H1 (cell line): ENCODE measurements at regions not wholly inside any gene's neighbourhood (a gene's known extent, or its start where the extent isn't known, plus 50 kb on each side); places are given as distances from the start of the nearest gene placed in this dataset.

Source experiments
- CTCF ChIA-PET: fragments of 300-600 bp; sonication (Branson Sonifier 250); formaldehyde crosslinking; loops from one replicate; lab custom pipeline; 2021; ENCODE audit not compliant: partially characterized antibody; lab: Charles Lee
- POLR2A ChIA-PET: fragments of 300-600 bp; sonication (Branson Sonifier 250); formaldehyde crosslinking; loops from one replicate; lab custom pipeline; 2021; ENCODE audit warnings: inconsistent platforms; ENCODE audit not compliant: partially characterized antibody; lab: Charles Lee
- DNase-seq, 2 experiments: peaks; one replicate each; pipeline versions ENCODE4 v3.0.0 to v3.0.0-alpha.2; 2010 to 2022; ENCODE audit warnings: low spot score in 2 of 2, low read depth in 1 of 2, mixed read lengths in 1 of 2
- FAIRE-seq: peaks from 2 replicates; lab custom pipeline; 2011; peaks lifted over from hg19 to GRCh38; lab: Jason Lieb, UNC
- H2AFZ ChIP-seq: 2 replicates; pipeline ENCODE4 v1.8.1; 2012; ENCODE audit warnings: low read length, inconsistent platforms
- H2AK5ac ChIP-seq: 2 replicates; pipeline ENCODE4 v1.6.1; 2013; ENCODE audit warnings: low read depth, low read length
- H2BK120ac ChIP-seq: replicated peaks from 2 replicates; pipeline ENCODE3; 2013; ENCODE audit warnings: low read depth, low read length, inconsistent platforms
- H2BK12ac ChIP-seq: 2 replicates; pipeline ENCODE4 v1.6.1; 2013; ENCODE audit warnings: low read depth, low read length
- H2BK15ac ChIP-seq: 2 replicates; pipeline ENCODE4 v1.6.1; 2013; ENCODE audit warnings: low read length
- H2BK20ac ChIP-seq: 2 replicates; pipeline ENCODE4 v1.6.1; 2013; ENCODE audit warnings: low read length
- H2BK5ac ChIP-seq: 2 replicates; pipeline ENCODE4 v1.6.1; 2013; ENCODE audit warnings: low read depth, low read length
- H3K14ac ChIP-seq: 2 replicates; pipeline ENCODE4 v1.6.1; 2013; ENCODE audit warnings: inconsistent platforms; ENCODE audit not compliant: insufficient read length
- H3K18ac ChIP-seq: 2 replicates; pipeline ENCODE4 v1.6.1; 2013; ENCODE audit warnings: low read length; ENCODE audit errors: extremely low read depth
- H3K23ac ChIP-seq: 2 replicates; pipeline ENCODE4 v1.6.1; 2013; ENCODE audit warnings: inconsistent platforms; ENCODE audit not compliant: insufficient read length
- H3K23me2 ChIP-seq: 2 replicates; pipeline ENCODE4 v1.6.1; 2013; ENCODE audit warnings: low read depth, low read length
- H3K27ac ChIP-seq: 2 replicates; pipeline ENCODE4 v1.6.1; 2011; ENCODE audit warnings: low read depth, low read length, inconsistent platforms
- H3K27me3 ChIP-seq, 4 experiments: replicated peaks in 1 of 4; 1 replicate in 1 of 4; 2 replicates in 3 of 4; pipeline versions ENCODE4 v1.6.1 to v1.8.1; 2011 to 2013; ENCODE audit warnings: low read length in 3 of 4, mild to moderate bottlenecking in 3 of 4, inconsistent platforms in 2 of 4, mixed read lengths in 2 of 4, moderate library complexity in 1 of 4; ENCODE audit not compliant: control insufficient read depth in 3 of 4, insufficient read depth in 3 of 4; ENCODE audit errors: extremely low read depth in 1 of 4
- H3K36me3 ChIP-seq, 4 experiments: 2 replicates each; pipeline versions ENCODE4 v1.6.1 to v1.8.1; 2011 to 2013; ENCODE audit warnings: mild to moderate bottlenecking in 4 of 4, low read length in 3 of 4, moderate library complexity in 2 of 4, control low read depth in 1 of 4, inconsistent platforms in 1 of 4; ENCODE audit not compliant: insufficient read depth in 4 of 4, control insufficient read depth in 2 of 4
- H3K4ac ChIP-seq: replicated peaks from 2 replicates; pipeline ENCODE3; 2013; ENCODE audit warnings: low read length, low read depth, mixed read lengths, inconsistent platforms; ENCODE audit not compliant: insufficient read length
- H3K4me1 ChIP-seq, 4 experiments: replicated peaks in 1 of 4; 1 replicate in 1 of 4; 2 replicates in 3 of 4; pipeline versions ENCODE4 v1.6.1 to v1.8.1; 2011 to 2013; ENCODE audit warnings: low read length in 3 of 4, inconsistent platforms in 2 of 4, mixed read lengths in 1 of 4; ENCODE audit not compliant: insufficient read depth in 4 of 4, control insufficient read depth in 3 of 4
- H3K4me2 ChIP-seq, 2 experiments: 2 replicates each; pipeline versions ENCODE4 v1.6.1 to v1.8.1; 2011 to 2013; ENCODE audit warnings: low read depth in 2 of 2, low read length in 2 of 2, control low read depth in 1 of 2, inconsistent platforms in 1 of 2, mild to moderate bottlenecking in 1 of 2; ENCODE audit not compliant: insufficient read depth in 1 of 2
- H3K4me3 ChIP-seq, 4 experiments: fragments of 200-600, 300-600 bp in 1 of 4; sonication (generic), shearing (Covaris generic), sonication (Bioruptor Twin) in 1 of 4; 2 replicates each; pipeline versions ENCODE4 v1.5.1 to v1.8.1; 2011 to 2016; ENCODE audit warnings: low read length in 4 of 4, low read depth in 3 of 4, control low read depth in 2 of 4, inconsistent platforms in 2 of 4, mild to moderate bottlenecking in 2 of 4, mixed read lengths in 1 of 4, moderate library complexity in 1 of 4; ENCODE audit not compliant: insufficient read depth in 2 of 4; ENCODE audit errors: extremely low read depth in 1 of 4
- H3K56ac ChIP-seq: replicated peaks from 2 replicates; pipeline ENCODE3; 2013; ENCODE audit warnings: low read depth, mild to moderate bottlenecking, mixed read lengths, low read length, inconsistent platforms; ENCODE audit not compliant: insufficient read length
- H3K79me1 ChIP-seq: 2 replicates; pipeline ENCODE4 v1.6.1; 2013; ENCODE audit warnings: low read depth, low read length, control low read depth
- H3K79me2 ChIP-seq, 2 experiments: 2 replicates each; pipeline versions ENCODE4 v1.6.1 to v1.8.1; 2012 to 2013; ENCODE audit warnings: low read length in 2 of 2, mild to moderate bottlenecking in 2 of 2, inconsistent platforms in 1 of 2; ENCODE audit not compliant: insufficient read depth in 2 of 2, control insufficient read depth in 1 of 2
- H3K9ac ChIP-seq, 4 experiments: replicated peaks in 1 of 4; 1 replicate in 1 of 4; 2 replicates in 3 of 4; pipeline versions ENCODE4 v1.6.1 to v1.8.1; 2011 to 2013; ENCODE audit warnings: low read depth in 3 of 4, low read length in 3 of 4, control low read depth in 2 of 4, mild to moderate bottlenecking in 2 of 4, moderate library complexity in 2 of 4, inconsistent platforms in 1 of 4; ENCODE audit errors: extremely low read depth in 1 of 4
- H3K9me3 ChIP-seq, 2 experiments: 2 replicates each; pipeline versions ENCODE4 v1.6.1 to v1.8.1; 2012 to 2013; ENCODE audit warnings: mild to moderate bottlenecking in 2 of 2, moderate library complexity in 2 of 2, control low read depth in 1 of 2, inconsistent platforms in 1 of 2, low read depth in 1 of 2, low read length in 1 of 2, mixed read lengths in 1 of 2; ENCODE audit not compliant: insufficient read depth in 2 of 2
- H4K20me1 ChIP-seq, 2 experiments: replicated peaks in 1 of 2; 2 replicates each; pipeline versions ENCODE3 to v1.8.1; 2011 to 2013; ENCODE audit warnings: inconsistent platforms in 2 of 2, low read length in 2 of 2, mild to moderate bottlenecking in 1 of 2; ENCODE audit not compliant: insufficient read depth in 2 of 2, control insufficient read depth in 1 of 2
- H4K5ac ChIP-seq: 2 replicates; pipeline ENCODE4 v1.6.1; 2013; ENCODE audit warnings: low read length, low read depth, mixed read lengths, inconsistent platforms; ENCODE audit not compliant: insufficient read length
- H4K8ac ChIP-seq: 2 replicates; pipeline ENCODE4 v1.8.0; 2013; ENCODE audit warnings: mild to moderate bottlenecking, moderate library complexity, low read length, inconsistent platforms; ENCODE audit not compliant: insufficient read depth; ENCODE audit errors: extremely low read depth
- H4K91ac ChIP-seq: replicated peaks from 2 replicates; pipeline ENCODE3; 2013; ENCODE audit warnings: low read length, mixed read lengths, inconsistent platforms; ENCODE audit not compliant: insufficient read length
- CBX8 ChIP-seq: fragments of 300-800, 300-1000 bp; sonication (generic); IDR thresholded peaks from 2 replicates; pipeline ENCODE4 v1.7.1; 2016; ENCODE audit warnings: low read depth, low read length, borderline replicate concordance
- HDAC6 ChIP-seq: IDR thresholded peaks from one replicate; pipeline ENCODE4 v1.7.1; 2012; ENCODE audit warnings: low read depth, mild to moderate bottlenecking, inconsistent platforms, low read length, moderate library complexity
- KDM1A ChIP-seq: fragments of 200-600, 300-600 bp; sonication (generic); IDR thresholded peaks from 2 replicates; pipeline ENCODE4 v1.7.1; 2016; ENCODE audit warnings: mild to moderate bottlenecking, low read length, borderline replicate concordance
- RBBP5 ChIP-seq: IDR thresholded peaks from 2 replicates; pipeline ENCODE4 v1.7.1; 2012; ENCODE audit warnings: low read depth, mild to moderate bottlenecking, inconsistent platforms, low read length, moderate library complexity, borderline replicate concordance
- SIN3A ChIP-seq, 2 experiments: IDR thresholded peaks in 1 of 2; conservative IDR thresholded peaks in 1 of 2; 2 replicates each; pipeline ENCODE4 v1.6.1; 2011 to 2012; ENCODE audit warnings: low read length in 2 of 2, improper control_type of control experiment in 1 of 2, low read depth in 1 of 2, mild to moderate bottlenecking in 1 of 2
- WGBS, 2 experiments: shearing (Covaris generic) in 1 of 2; methylation state at CpG; one replicate each; pipeline versions ENCODE4 v1.1.6 to v1.1.7; 2013 to 2015; ENCODE audit warnings: low lambda C conversion rate in 2 of 2, mixed read lengths in 2 of 2, inconsistent platforms in 1 of 2, low coverage in 1 of 2, missing lambda C conversion rate in 1 of 2; ENCODE audit not compliant: insufficient replicate concordance in 2 of 2, insufficient coverage in 1 of 2, insufficient read length in 1 of 2; ENCODE audit errors: extremely low coverage in 1 of 2, missing lambda C conversion rate in 1 of 2; 5-methylcytosine and 5-hydroxymethylcytosine counted together

DNA sequence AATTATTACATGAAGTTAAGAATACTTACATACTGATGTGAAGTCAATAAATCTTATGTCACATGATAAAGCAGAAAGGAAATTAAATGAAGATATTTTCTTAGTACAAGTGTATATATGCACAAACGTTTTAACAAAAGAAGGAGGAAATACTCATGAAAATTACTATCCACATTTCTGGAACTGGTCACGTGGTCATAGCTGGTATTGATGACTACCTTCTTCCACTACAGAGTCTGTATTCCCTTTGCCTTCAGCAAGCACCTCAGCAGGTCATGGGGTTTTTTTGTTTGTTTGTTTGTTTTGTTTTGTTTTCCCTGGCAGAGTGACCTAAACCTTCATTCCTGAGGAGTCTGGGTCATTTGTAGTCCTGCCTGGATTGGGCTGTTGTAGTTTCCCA, 174.9 kb upstream of the BANK1 start:
- CTCF ChIA-PET: no interaction called here
- H4K91ac ChIP-seq: no peak overlapping the region
- H2AFZ ChIP-seq: no peak overlapping the region
- no peaks in the 10 kb centered on the region for H3K23me2 ChIP-seq
- H2BK20ac ChIP-seq: no peak overlapping the region
- no peak overlapping the region for H3K4ac ChIP-seq
- WGBS, 2 experiments: 92% methylated on average over 2 of the region's 2 CpGs; no CpG with 5 or more reads in 1 of the 2 experiments
- H4K8ac ChIP-seq: no peak overlapping the region
- H3K9ac ChIP-seq: no peak overlapping the region
- H3K79me1 ChIP-seq: no peaks in the 10 kb centered on the region
- H3K4me3 ChIP-seq: no peak overlapping the region
- H3K4me2 ChIP-seq: no peak overlapping the region
- H2BK5ac ChIP-seq: no peak overlapping the region
- H3K56ac ChIP-seq: no peak overlapping the region
- H3K18ac ChIP-seq: no peak overlapping the region
- no peak for DNase-seq
- no peak overlapping the region for H3K14ac ChIP-seq
- H2BK12ac ChIP-seq: no peak overlapping the region
- FAIRE-seq: no peak
- H3K23ac ChIP-seq: no peak overlapping the region
- no peaks in the 10 kb centered on the region for H3K79me2 ChIP-seq
- no peaks in the 10 kb centered on the region for H4K20me1 ChIP-seq
- H2BK120ac ChIP-seq: no peak overlapping the region
- H2AK5ac ChIP-seq: no peak overlapping the region
- POLR2A ChIA-PET: no interaction called here
- no peak overlapping the region for H2BK15ac ChIP-seq
- no peaks in the 10 kb centered on the region for H3K4me1 ChIP-seq
- no peaks in the 10 kb centered on the region for H3K9me3 ChIP-seq
- no peak overlapping the region for H3K27ac ChIP-seq
- no peaks in the 10 kb centered on the region for H3K36me3 ChIP-seq
- no peaks in the 10 kb centered on the region for H3K27me3 ChIP-seq
- H4K5ac ChIP-seq: no peak overlapping the region
- TF ChIP-seq HDAC6 (no peak), SIN3A (conservative IDR thresholded peaks at IDR 0.05 in 1 of 2, IDR thresholded peaks at IDR 0.05 in 1 of 2; ENCODE audit: low read depth in 1 of 2, low read length in 2 of 2) (no peak), KDM1A (no peak), RBBP5 (no peak), CBX8 (no peak)
